ENCODE measurements at regions not wholly inside any gene's neighbourhood (a gene's known extent, or its start where the extent isn't known, plus 50 kb on each side); places are given as distances from the start of the nearest gene placed in this dataset.
A peak's percentile ranks its signal among the peaks of the same experiment; 100 is the strongest.
"Not testable (repeated sequence)": the region's sequence is repeated elsewhere in the genome, so short reads cannot be mapped to it uniquely, and the experiment has no call there.

DNA sequence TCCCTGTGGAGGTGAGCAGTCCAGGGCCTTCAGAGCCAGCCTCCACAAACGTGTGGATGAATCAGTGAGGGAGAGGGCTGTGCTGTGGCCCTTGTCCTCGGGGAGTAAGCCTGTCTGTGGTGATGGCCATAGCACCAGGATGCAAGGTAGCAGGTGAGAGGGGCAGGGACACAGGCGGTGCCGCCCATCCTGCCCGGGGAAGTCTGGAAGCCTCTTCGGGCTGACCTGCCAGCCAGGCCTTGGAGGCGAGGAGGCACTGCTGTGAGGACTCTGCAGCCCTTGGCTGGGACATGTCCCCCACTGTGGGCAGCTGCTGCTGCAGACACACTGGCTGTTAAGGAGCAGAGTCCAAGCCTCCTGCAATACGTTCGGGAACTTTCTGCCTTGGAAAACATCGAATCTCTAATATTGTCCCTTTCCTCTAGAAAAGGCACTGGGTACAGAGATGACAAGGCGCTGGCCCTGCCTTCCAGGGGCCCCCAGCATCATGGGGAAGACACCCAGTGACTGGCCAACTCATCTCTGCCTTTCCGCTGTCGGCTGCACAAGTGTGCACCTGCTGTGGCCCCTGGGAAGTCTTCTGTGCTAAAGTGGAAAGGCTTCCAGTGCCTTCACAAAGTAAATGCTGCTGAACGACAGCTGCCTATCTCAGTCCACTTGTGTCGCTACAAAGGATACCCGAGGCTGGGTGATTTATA lies 101.4 kb downstream of the ADRA2C start:
- DNase-seq, result no peak

DNA sequence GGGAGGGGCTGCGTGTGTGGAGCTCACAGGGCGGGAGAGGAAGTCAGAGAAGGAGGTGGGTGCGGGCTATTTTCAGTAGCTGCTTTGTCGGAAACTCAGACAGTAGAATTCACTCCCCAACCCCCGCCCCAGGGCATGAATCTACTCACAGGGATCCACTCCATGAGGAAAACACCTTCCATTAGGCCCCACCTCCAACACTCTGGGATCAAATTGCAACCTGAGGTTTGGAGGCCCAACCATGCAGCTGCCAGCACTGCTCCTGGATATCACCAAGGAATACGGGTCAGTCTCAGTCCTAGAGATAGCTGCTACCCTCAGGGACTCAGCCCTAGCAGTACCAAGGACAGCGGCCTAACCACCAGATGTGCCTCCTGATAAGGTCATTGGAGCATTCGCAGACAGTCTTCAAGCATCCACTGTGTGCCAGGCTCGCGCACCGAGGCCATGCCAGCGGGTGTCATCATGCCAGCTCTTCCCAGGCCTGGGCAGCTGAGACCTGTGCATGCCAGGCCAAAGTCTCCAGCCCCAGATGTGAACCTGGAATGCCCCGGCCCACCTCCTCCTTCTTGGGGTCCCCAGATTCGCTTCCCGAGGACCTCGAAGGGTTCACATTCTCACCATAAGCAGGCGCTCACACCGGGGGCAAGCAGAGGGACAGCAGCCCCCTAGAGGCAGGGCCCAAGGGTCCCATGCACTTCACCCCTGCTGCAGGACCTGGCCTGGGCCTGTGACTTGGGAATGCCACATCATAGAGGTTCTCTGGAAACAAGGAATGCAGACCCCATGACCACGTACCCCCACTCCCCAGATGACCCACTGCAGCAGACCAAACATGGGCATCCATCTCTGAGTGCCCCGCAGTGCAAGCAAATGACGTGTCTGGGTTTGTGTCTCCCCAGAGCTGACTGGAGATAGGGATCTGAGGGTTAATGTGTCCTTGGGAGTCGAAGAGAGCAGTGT lies 102.3 kb downstream of the ADRA2C start:
- DNase-seq, result no peak

DNA sequence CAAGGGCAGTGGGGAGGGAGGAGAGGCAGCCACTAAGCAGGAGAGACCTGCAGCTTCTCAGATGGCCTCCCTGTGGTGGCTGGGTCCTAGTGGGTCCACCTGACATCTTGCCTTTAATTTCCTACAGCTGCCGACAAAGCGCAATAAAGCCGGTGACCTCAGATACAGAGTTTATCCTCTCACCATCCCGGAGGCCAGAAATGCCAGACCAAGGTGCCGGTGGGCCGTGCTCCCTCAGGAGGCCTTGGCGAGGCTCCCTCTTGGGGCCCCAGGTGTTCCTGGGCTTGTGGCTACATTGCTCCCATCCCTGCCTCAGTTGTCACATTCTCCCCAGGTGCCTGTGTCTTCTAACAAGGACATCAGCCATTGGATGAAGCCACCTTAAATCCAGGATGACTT lies 103.0 kb downstream of the ADRA2C start:
- DNase-seq, result no peak

DNA sequence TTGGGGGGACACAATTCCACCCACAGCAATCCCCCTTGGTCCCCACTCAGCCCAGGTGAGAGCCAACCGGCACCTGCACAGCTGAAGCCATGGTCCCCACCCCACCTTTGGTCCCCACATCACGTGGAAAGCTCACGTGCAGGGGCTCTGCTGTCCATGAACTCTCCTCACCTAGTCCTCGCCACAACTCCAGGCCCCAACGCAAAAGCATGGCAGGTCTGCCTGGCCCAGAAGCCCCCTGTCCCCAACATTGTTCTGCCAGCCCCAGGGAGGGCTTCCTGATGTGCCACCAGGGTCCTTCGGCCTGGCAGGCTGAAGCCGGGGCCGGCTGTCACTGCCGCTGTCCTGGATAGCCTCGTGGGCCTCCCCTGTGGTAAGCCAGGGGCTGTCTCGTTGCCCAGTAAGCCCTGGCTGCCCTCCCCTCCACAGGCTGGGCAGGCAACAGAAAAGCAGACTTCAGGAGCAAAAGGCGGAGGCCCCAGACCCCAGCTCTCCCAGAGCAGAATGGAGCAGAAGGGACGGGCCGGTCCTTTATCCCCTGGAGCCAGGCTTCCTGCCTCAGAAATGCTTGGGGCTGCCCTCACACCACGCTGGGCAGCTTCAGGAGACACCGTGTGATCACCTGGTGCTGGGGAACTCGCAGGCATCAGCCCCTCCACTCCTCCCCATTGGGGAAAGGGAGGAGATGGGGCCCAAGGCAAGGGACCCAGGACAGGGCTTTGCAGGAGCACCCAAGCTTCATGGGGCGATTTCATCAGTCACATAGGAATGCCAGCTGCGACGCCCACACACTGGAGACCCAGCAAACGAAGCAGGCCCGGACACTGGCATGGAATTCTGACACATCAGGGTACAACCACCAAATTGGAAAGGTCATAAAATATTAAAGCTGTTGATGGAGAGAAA lies 103.7 kb downstream of the ADRA2C start:
- DNase-seq, result no peak

DNA sequence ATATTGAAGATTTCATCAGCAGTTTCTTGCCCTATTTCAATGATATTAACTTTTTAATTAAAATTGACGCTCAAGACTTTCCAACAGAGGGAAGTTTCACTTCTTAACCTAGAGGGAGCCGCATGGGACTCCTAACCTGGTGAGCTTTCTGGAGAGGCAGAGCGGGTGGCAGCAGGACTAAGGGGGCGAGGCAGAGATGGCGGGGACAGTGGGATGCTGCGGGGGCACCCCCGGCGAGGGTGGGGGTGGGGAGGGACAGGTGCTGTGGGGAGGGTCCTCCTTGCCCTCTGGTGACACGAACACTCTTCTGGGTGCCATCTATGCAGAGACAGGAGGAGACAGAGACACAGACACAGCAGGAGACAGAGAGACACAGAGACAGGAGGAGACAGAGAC lies 104.4 kb downstream of the ADRA2C start:
- DNase-seq, result no peak

DNA sequence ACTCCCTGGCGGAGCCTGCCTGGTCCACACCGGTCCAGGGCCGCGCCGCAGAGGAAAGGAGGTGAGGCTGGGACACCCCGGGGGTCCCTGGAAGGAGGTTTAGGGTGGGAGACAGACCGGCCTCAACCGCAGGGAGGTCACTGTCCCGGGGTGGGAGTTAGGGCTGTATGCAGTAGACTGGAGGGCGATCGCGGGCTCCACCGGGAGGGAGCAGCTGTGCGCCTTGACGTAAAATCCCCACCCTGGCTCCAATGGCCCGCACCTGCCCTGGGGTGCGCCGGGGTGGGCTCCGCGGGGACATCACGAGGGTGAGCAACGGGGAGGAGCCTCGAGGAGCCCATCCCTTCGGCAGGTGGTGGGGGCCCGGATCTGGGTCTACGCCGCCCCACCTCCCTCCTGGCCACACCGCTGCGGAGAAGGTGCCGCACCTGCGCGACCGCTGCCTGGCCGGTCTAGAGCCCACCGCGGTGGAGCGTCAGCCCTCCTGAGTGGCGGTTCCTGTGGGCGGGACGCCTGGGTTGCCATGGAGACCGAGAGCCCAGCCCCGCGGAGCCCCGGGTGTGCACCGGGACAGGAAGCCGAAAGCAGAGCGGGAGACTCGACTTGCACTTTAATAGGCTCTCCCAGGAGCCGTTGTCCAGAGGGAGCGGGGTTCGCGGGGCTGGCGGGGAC lies 105.1 kb downstream of the ADRA2C start:
- DNase-seq, result no peak

DNA sequence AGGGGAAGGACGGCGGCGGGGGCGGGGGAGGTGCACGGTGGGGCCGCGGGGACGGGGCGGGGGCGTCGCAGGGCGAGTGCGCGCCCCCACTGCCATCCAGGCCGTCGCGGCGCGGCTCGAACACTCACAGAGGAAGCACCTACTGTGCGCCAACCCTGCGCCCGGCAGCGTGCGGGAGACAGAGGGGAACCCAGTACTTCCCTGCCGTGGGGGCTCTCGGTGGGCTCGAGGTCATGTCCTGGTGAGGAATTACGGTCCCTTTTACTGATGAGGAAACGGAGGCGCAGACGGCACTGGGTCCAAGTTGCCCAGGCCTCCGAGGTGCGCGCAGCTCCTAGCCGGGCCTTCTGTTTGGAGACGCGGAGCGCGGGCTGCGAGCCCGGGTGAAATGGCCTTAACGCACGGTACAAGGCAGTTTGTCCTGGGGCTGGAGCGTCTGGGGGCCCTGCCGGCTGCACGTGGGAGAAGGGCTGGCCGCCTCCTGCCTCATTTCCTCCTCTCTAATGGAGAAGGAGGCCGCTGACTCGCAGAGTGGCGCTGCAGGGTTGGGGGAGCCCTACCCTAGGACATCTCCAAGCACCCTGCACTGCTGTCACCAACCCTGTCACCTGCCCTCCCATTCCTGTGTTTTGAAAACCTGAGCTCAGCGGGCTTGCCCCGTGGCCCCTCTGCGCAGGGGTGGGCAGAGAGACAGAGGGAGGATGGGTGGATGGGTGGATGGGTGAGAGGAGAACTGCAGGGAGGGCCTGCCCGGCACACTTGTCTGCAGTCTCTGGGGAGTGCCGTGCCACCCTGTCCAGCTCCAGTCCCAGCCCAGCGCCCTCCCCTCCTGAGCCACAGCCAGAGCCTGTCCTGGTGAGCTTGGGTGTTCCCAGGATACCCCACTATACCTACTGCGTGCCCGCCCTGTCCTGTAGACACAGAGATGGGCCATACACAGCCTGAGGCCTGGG lies 106.0 kb downstream of the ADRA2C start:
- no peak for DNase-seq

DNA sequence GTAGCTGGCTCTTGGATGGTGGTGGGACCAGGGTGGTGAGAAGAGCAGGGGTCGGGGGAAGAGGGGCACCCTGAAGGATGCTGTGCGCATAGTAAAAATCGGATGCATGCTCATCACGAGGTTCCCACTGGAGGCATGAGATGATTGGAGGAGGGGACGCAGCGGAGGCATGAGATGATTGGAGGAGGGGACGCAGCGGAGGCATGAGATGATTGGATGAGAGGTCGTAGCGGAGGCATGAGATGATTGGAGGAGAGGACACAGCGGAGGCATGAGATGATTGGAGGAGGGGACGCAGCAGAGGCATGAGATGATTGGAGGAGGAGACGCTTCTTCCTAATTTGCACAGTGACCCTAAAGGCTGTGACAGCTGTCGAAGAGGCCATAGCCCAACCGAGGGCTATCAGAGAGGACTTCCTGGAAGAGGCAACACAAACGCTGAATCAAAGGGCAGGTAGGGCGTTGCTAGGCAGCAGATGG lies 106.7 kb downstream of the ADRA2C start:
- DNase-seq, result no peak

DNA sequence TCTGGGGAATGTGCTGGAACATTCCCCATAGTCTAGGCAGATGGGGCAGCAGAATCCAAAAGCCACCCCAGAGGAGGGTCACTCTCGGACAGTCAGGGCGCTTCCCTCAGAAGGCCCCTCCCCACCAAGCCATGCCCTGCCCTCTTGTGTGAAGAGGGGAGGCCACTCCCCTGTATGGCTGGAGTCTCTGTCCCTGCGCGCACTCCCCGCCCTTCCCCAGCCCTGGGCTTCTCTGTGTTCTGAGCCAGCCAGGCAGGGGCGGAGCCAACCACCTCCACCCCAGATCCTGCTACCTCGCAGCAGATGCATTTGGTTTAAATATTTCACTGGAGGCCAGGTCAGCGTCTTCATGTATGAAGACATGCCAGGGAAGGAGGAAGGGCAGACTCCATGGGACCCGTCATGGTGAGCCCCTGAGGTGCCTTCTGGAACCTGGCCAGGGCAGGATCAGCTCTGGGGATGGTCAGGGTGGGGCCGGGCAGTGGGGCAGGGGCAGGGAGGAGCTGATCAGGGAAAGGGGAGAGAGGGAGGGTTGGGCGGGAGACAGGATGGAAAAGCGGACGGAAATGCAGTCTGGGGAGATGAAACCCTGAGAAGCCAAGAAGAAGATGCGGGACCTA lies 107.3 kb downstream of the ADRA2C start:
- DNase-seq, result no peak

DNA sequence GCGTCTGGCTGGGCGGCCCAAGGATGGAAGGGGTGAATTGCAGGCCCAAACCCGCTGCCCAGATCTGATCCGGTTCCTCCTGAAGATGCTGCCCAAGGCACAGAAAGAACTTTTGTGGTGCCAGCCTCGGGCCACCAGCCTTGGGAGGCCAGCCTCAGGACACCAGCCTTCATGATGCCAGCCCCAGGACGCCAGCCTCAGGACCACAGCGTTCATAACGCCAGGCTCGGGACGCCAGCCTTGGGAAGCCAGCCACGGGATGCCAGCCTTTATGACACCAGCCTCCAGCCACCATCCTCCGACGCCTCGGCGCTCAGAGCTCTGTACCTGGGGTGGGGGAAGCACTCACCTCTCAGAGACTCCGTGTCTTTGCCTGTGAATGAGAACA lies 107.8 kb downstream of the ADRA2C start:
- DNase-seq, result no peak

DNA sequence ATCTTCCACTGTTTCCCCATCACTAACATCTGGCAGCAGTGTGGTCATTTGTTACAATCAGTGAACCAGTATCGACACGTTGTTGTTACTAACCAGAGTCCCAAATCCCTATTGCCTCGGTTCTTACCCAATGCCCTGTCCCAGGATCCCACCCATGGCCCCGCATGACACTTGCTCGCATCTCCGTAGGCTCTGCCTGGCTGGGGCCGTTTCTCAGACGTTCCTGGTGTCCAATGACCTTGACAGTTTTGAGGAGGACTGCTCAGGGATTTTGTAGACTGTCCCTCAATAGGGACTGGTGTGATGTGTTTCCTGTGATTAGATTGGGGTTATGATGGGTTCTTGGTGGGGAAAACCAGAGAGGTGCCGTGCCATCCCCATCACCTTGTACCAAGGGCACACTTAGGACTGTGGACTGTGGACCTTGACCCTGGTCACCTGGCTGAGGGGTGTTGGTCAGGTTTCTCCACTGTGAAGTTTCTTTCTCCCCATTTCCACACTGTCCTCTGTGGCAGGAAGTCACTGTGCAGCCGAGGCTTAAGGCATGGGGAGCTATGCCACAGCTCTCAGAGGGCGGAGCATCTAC lies 108.4 kb downstream of the ADRA2C start:
- DNase-seq, result no peak

DNA sequence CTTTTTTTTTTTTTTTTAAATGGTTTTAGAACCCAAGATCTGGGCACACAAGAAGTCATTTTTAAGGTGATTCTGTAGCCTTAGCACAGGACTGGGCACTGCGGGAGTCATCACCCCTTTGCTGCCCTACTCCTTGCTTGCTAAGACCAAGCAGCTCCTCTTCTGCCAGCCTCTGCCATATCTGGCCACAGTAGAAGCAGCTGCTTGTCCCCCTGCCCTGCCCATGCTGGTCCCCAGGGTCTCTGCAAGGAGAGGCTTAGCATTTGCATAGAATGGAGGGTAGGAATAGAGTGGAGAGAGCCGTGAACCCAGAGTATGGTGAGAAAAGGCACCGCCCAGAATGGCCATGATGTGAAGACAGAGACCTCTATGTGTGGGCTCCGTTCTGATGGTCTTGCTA lies 109.3 kb downstream of the ADRA2C start:
- DNase-seq, result no peak

DNA sequence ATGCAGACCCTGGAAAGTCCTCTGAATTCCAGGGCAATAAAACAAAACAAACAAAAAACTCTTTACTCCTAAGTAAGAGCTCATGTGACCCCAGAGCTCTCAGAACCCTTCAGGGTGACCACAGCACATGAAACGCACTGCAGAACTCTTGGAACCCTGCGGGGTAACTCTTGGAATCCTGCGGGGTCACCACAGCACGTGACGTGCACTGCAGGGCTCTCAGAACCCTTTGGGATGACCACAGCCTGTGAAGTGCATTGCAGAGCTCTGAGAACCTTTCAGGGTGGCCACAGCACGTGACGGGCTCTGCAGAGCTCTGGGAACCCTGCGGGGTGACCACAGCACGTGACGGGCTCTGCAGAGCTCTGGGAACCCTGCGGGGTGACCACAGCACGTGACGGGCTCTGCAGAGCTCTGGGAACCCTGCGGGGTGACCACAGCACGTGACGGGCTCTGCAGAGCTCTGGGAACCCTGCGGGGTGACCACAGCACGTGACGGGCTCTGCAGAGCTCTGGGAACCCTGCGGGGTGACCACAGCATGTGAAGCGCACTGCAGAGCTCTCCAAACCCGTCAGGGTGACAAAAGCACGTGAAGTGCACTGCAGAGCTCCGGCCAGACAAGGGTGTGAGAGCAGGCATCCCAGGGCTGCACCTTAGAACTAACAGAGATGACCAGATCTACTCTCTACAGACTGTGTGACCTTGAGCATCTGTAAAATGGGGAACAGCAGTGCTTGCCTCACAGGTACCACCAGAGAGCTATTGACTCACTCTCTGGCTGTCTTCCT lies 110.1 kb downstream of the ADRA2C start:
- DNase-seq, result not testable (repeated sequence)

DNA sequence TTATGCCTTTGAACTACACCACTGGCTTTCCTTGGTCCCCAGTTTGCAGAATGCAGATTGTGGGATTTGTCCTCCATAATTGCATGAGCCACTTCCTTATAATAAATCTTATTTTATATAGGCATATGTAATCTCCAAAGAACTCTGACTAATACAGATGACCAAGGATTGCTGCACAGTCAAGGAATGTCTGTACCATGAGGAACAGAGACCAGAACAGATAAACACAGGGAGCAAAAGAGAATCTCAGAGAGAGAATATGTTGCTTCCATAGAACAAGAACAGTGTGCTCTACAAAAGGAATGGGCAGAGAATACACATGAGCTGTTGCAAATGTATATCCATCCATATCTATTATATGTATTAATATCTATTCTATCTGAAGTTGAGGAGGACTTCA lies 111.1 kb downstream of the ADRA2C start:
- no peak for DNase-seq

DNA sequence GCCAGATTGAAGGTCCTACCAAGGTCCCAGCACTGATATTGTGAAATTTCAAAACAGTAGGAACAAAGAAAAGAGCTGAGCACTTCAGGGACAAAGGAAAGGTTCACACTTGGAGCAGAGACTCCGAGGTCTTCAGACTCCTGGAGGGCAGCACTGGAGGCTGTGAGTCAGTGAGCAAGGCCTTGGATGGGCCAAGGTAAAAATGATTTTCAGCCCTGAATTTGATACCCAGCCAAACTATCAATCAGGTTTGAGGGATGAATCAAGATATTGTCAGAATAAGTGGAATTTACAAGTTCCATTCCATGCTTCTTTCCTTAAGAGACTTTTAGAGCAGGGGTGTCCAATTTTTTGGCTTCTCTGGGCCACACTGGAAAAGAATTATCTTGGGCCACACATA lies 111.7 kb downstream of the ADRA2C start:
- DNase-seq, result no peak

DNA sequence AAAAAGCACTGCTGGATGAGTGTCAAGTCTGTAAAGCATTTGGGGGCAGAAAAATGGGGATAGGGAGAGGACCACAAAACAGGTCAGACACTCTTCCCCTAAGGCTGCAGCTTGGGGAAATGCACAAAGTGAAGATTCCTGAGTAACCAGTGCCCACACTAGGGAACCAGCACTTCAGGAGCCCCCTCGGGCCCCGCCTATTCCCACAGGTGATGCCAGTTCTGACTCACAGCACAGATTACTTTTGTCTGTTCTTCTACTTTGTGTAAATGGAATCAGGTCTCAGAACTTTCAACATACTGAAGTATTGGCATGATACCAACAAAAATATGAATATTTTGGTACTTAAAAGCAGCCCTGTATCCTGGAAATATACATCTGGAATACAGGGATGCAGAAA lies 112.5 kb downstream of the ADRA2C start:
- no peak for DNase-seq

DNA sequence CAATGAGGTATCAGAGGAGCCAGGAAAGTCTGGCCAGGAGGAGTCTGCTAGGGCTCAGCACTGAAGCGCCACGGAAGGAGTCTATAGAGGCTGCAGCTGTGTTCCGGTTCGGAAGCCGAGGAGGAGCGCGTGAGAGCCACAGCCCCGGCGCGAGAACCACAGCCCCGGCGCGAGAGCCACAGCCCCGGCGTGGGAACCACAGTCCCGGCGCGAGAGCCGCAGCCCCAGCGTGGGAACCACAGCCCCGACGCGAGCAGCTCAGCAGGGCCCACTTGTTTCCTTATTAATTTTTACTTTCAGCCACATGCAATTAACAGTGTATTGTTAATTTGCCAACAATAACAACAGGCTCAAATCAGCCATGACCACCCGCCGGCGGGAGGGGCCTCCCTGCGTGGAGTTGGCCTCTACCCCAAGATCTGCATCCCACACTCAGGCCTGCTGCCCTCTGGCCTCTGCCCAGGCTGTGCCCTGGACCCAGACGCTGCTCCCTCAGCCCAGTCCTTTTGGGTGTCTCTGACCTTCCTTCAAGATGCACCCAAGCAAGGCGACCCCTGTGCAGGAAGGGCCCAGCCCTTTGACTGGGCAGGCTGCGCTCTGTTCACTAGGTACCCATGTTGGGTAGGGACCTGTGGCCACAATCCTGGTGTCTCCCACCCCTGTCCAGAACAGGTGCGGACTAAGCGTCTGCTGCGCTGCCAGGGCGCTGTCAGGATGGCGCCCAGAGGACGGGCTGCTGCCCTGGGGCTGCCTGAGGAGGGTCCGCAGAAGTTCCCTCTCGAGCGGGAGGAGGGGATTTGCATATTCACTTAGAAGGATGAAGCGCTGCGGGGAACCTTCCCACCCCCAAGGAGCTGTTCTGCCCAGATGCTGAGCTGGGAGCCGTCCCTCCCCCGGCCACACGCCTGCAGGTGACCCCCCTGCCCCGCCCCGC lies 113.8 kb downstream of the ADRA2C start:
- DNase-seq, result no peak

DNA sequence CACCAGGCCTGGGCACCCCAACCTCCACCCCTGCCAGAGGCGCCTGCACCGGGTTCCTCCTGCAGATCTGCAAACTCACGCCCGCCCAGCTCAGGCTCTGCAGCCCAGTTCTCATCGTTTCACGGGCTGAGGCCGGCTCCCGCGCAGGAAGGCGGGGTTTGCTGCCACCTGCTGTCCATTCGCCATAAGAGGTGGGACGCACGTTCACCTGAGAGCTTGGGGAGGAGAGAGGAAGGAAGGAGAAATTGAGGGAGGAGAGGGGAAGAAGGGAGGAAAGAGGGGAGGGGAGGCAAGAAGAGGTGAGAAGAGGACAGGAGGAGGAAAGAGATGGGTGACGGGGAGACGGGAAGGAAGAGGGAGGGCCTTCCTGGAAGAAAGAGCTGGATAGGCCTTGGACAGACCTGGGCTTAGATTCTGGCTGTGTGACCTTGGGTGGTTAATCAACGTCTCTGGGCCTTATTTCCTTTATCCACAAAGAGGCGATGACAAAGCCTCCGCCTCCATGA lies 114.5 kb downstream of the ADRA2C start:
- DNase-seq, result peak; percentile 57 to 58
